GM12878 (cell line): ENCODE measurements at regions not wholly inside any gene's neighbourhood (a gene's known extent, or its start where the extent isn't known, plus 50 kb on each side); places are given as distances from the start of the nearest gene placed in this dataset.

ENCODE experiments used
- ATAC-seq: fragments of 200-7000 bp; cut with Tn5 transposase; 3 replicates; pipeline ENCODE4 v1.9.1; 2020; ENCODE audit warnings: mild to moderate bottlenecking, moderate library complexity
- BruUV-seq: library from RNA; stranded (reverse); fragments of 400-500 nt; replicated peaks from 2 replicates; lab custom pipeline; 2021; lab: Mats Ljungman, UMichigan
- CTCF ChIA-PET: fragments of 300-600 bp; sonication (Branson Sonifier 250); formaldehyde crosslinking; extraction: SDS; loops from one replicate; lab custom pipeline; 2021; ENCODE audit warnings: inconsistent platforms; lab: Yijun Ruan, JAX
- POLR2A ChIA-PET: fragments of 350-600 bp; formaldehyde crosslinking; extraction: SDS; loops from one replicate; lab custom pipeline; 2021; ENCODE audit warnings: inconsistent platforms; lab: Charles Lee
- RAD21 ChIA-PET: fragments of 300-600 bp; sonication (Branson Sonifier 250); formaldehyde crosslinking; loops from one replicate; lab custom pipeline; 2023; ENCODE audit warnings: antibody characterized with exemption; ENCODE audit not compliant: unreplicated experiment; lab: Charles Lee
- SMC1A ChIA-PET: fragments of 300-600 bp; sonication (Branson Sonifier 250); formaldehyde crosslinking; loops from one replicate; lab custom pipeline; 2023; ENCODE audit not compliant: unreplicated experiment, uncharacterized antibody; lab: Charles Lee
- DNase-seq: peaks from one replicate; pipeline ENCODE4 v3.0.0-alpha.2; 2011; ENCODE audit warnings: low read depth, low spot score
- FAIRE-seq: peaks from 3 replicates; lab custom pipeline; 2011; peaks lifted over from hg19 to GRCh38; lab: Jason Lieb, UNC
- H2AFZ ChIP-seq: 2 replicates; pipeline ENCODE4 v1.6.0; 2011; ENCODE audit warnings: low read depth, low read length, control low read depth; ENCODE audit not compliant: control insufficient read depth
- H3K27ac ChIP-seq: 2 replicates; pipeline ENCODE4 v1.5.1; 2011; ENCODE audit warnings: control low read depth; ENCODE audit not compliant: control insufficient read depth, insufficient read depth
- H3K27me3 ChIP-seq, 2 experiments: replicated peaks in 1 of 2; 2 replicates each; pipeline versions ENCODE4 v1.6.0 to v1.6.1; 2011; ENCODE audit warnings: low read length in 1 of 2; ENCODE audit not compliant: control insufficient read depth in 2 of 2, insufficient read depth in 2 of 2
- H3K36me3 ChIP-seq, 2 experiments: 2 replicates each; pipeline ENCODE4 v1.5.1; 2011; ENCODE audit warnings: low read length in 1 of 2; ENCODE audit not compliant: control insufficient read depth in 2 of 2, insufficient read depth in 2 of 2
- H3K4me1 ChIP-seq: 2 replicates; pipeline ENCODE4 v1.6.1; 2011; ENCODE audit warnings: mild to moderate bottlenecking, low read length, moderate library complexity, mixed read lengths; ENCODE audit not compliant: control insufficient read depth, insufficient read depth
- H3K4me2 ChIP-seq: 2 replicates; pipeline ENCODE4 v1.6.0; 2011; ENCODE audit warnings: control low read depth; ENCODE audit not compliant: control insufficient read depth, insufficient read depth
- H3K4me3 ChIP-seq: fragments of 200-600 bp; sonication (generic); 2 replicates; pipeline ENCODE4 v1.5.1; 2016
- H3K79me2 ChIP-seq: 2 replicates; pipeline ENCODE4 v1.6.0; 2011; ENCODE audit warnings: low read length; ENCODE audit not compliant: control insufficient read depth, insufficient read depth
- H3K9ac ChIP-seq: 2 replicates; pipeline ENCODE4 v1.8.0; 2011; ENCODE audit warnings: low read length, control low read depth, mixed read lengths; ENCODE audit not compliant: control insufficient read depth, insufficient read depth
- H3K9me3 ChIP-seq: replicated peaks from 3 replicates; pipeline ENCODE4 v1.5.1; 2011; ENCODE audit warnings: mild to moderate bottlenecking, low read length; ENCODE audit not compliant: control insufficient read depth, insufficient read depth
- H4K20me1 ChIP-seq: 2 replicates; pipeline ENCODE4 v1.6.0; 2011; ENCODE audit not compliant: control insufficient read depth, insufficient read depth
- ATF3 ChIP-seq: IDR thresholded peaks from 2 replicates; pipeline ENCODE4 v1.6.1; 2011; ENCODE audit warnings: low read depth, mild to moderate bottlenecking, low read length, moderate library complexity, borderline replicate concordance; ENCODE audit errors: extremely low read depth
- BCLAF1 ChIP-seq: fragments of 450-650 bp; IDR thresholded peaks from 2 replicates; pipeline ENCODE4 v1.6.1; 2017; ENCODE audit warnings: antibody characterized with exemption, mild to moderate bottlenecking, moderate library complexity
- CBX5 ChIP-seq: sonication (generic); IDR thresholded peaks from 2 replicates; pipeline ENCODE4 v1.6.1; 2016; ENCODE audit warnings: low read depth, moderate library complexity, mild to moderate bottlenecking, inconsistent platforms
- HDGF ChIP-seq: fragments of 450-650 bp; IDR thresholded peaks from 2 replicates; pipeline ENCODE4 v1.6.1; 2016; ENCODE audit warnings: antibody characterized with exemption
- IRF4 ChIP-seq: IDR thresholded peaks from 2 replicates; pipeline ENCODE4 v1.6.1; 2011; ENCODE audit warnings: low read depth, low read length
- KDM1A ChIP-seq: fragments of 200-600 bp; sonication (generic); IDR thresholded peaks from 2 replicates; pipeline ENCODE4 v1.6.1; 2016; ENCODE audit warnings: borderline replicate concordance
- MEF2A ChIP-seq: IDR thresholded peaks from 2 replicates; pipeline ENCODE4 v1.6.1; 2011; ENCODE audit warnings: low read depth, mild to moderate bottlenecking, low read length, moderate library complexity; ENCODE audit not compliant: insufficient read depth
- MLLT1 ChIP-seq: fragments of 450-650 bp; IDR thresholded peaks from 2 replicates; pipeline ENCODE4 v1.6.1; 2016; ENCODE audit warnings: mild to moderate bottlenecking
- NR2C1 ChIP-seq: fragments of 450-650 bp; IDR thresholded peaks from 2 replicates; pipeline ENCODE4 v1.6.1; 2017; ENCODE audit warnings: antibody characterized with exemption, mild to moderate bottlenecking, moderate library complexity
- POLR2AphosphoS5 ChIP-seq: IDR thresholded peaks from 2 replicates; pipeline ENCODE4 v1.6.1; 2011; ENCODE audit warnings: mild to moderate bottlenecking, low read length, inconsistent platforms
- SIN3A ChIP-seq: IDR thresholded peaks from 2 replicates; pipeline ENCODE4 v1.6.1; 2012; ENCODE audit warnings: low read depth, low read length, improper control_type of control experiment
- SMARCA5 ChIP-seq: fragments of 450-650 bp; IDR thresholded peaks from 2 replicates; pipeline ENCODE4 v1.6.1; 2017; ENCODE audit warnings: mild to moderate bottlenecking
- SREBF2 ChIP-seq: IDR thresholded peaks from 2 replicates; pipeline ENCODE4 v1.6.1; 2012; ENCODE audit warnings: mild to moderate bottlenecking, low read length
- TCF3 ChIP-seq: IDR thresholded peaks from 2 replicates; pipeline ENCODE4 v1.6.1; 2012; ENCODE audit warnings: low read depth, mild to moderate bottlenecking, low read length, borderline replicate concordance; ENCODE audit not compliant: insufficient read depth
- TCF7 ChIP-seq: IDR thresholded peaks from 2 replicates; pipeline ENCODE4 v1.6.1; 2014; ENCODE audit warnings: antibody characterized with exemption, borderline replicate concordance
- ZBED1 ChIP-seq: IDR thresholded peaks from 2 replicates; pipeline ENCODE4 v1.6.1; 2016; ENCODE audit warnings: borderline replicate concordance
- ZNF274 ChIP-seq: IDR thresholded peaks from one replicate; pipeline ENCODE4 v1.8.0; 2011; ENCODE audit not compliant: insufficient read length, insufficient read depth
- WGBS: methylation state at CpG from one replicate; pipeline ENCODE4 v1.1.6; 2016; ENCODE audit warnings: low lambda C conversion rate; ENCODE audit not compliant: insufficient replicate concordance, insufficient coverage; ENCODE audit errors: missing lambda C conversion rate; 5-methylcytosine and 5-hydroxymethylcytosine counted together
- in situ Hi-C: fragments of 300-500 bp; cut with MboI; formaldehyde crosslinking; loops from 9 replicates; pipeline ENCODE4 v1.14.3; 2018; ENCODE audit warnings: mixed read lengths
- intact Hi-C: fragments of 100-400 bp; cut with micrococcal nuclease; formaldehyde crosslinking; loops from one replicate; pipeline ENCODE4 v1.14.2; 2022; ENCODE audit not compliant: unreplicated experiment

GRCh38 chr4:32686123-32686522, 1966.0 kb downstream of the PCDH7 start:
- no peaks in the 10 kb centered on the region for H3K27me3 ChIP-seq
- H3K27ac ChIP-seq = no peak overlapping the region
- ChIA-PET POLR2A (no interaction called here), CTCF (interaction anchor here (0.6 to 0.8 kb wide), 2 partner anchors 12 to 839 kb away, joined by 3 read pairs; no protein-coding TSS in a partner anchor), SMC1A (no interaction called here), RAD21 (no interaction called here)
- no peaks in the 10 kb centered on the region for H3K4me1 ChIP-seq
- FAIRE-seq (no peak), ATAC-seq (no peak), DNase-seq (no peak)
- WGBS = 52% methylated on average over 6 of the region's 6 CpGs
- H3K9ac ChIP-seq = no peak overlapping the region
- no peak overlapping the region for H3K4me3 ChIP-seq
- H3K9me3 ChIP-seq = no peaks in the 10 kb centered on the region
- BruUV-seq = no TSS peak
- TF ChIP-seq ATF3 (no peak), KDM1A (no peak)
- no peaks in the 10 kb centered on the region for H3K36me3 ChIP-seq
- in situ Hi-C loops (no loop called here), intact Hi-C loops (no loop called here)
- H4K20me1 ChIP-seq = no peaks in the 10 kb centered on the region
- H3K79me2 ChIP-seq = no peaks in the 10 kb centered on the region
- no peak overlapping the region for H2AFZ ChIP-seq
- H3K4me2 ChIP-seq = no peak overlapping the region

- H3K27me3 ChIP-seq = no peaks in the 10 kb centered on the region
- CTCF ChIA-PET = no interaction called here
- RAD21 ChIA-PET = no interaction called here
- POLR2A ChIA-PET = no interaction called here
- no peaks in the 10 kb centered on the region for H3K4me1 ChIP-seq
- in situ Hi-C loops (no loop called here), intact Hi-C loops (no loop called here)
- H3K4me3 ChIP-seq = no peak overlapping the region
- WGBS = 19% methylated on average over 3 of the region's 3 CpGs
- H3K27ac ChIP-seq = no peak overlapping the region
- FAIRE-seq (no peak), DNase-seq (no peak), ATAC-seq (no peak)
- SMC1A ChIA-PET = no interaction called here
- H3K4me2 ChIP-seq = no peak overlapping the region
- no peak overlapping the region for H3K9ac ChIP-seq
- H3K9me3 ChIP-seq = no peaks in the 10 kb centered on the region
- H3K79me2 ChIP-seq = no peaks in the 10 kb centered on the region
- H2AFZ ChIP-seq = no peak overlapping the region
- no peaks in the 10 kb centered on the region for H3K36me3 ChIP-seq
- BruUV-seq = no TSS peak
- H4K20me1 ChIP-seq = no peaks in the 10 kb centered on the region
- no peak for TF ChIP-seq MEF2A
- TF ChIP-seq POLR2AphosphoS5 = no peak
- no peak for TF ChIP-seq SREBF2
- no peak for TF ChIP-seq BCLAF1
- TF ChIP-seq TCF3 = no peak
- no peak for TF ChIP-seq HDGF
- TF ChIP-seq CBX5 = no peak
- TF ChIP-seq TCF7 = no peak
- TF ChIP-seq NR2C1 = no peak
- TF ChIP-seq MLLT1 = no peak
- no peak for TF ChIP-seq SIN3A
- no peak for TF ChIP-seq ZNF274
- no peak for TF ChIP-seq ZBED1
- no peak for TF ChIP-seq IRF4
- TF ChIP-seq SMARCA5 = no peak
These were observed 1969.3 kb downstream of the PCDH7 start for GRCh38 chr4:32689518-32689917.
